ENCODE measurements at regions not wholly inside any gene's neighbourhood (a gene's known extent, or its start where the extent isn't known, plus 50 kb on each side); places are given as distances from the start of the nearest gene placed in this dataset.

- DNase-seq (ENCODE audit: low read depth), result no peak
- H3K4me3 ChIP-seq (ENCODE audit: low read depth, low read length), result no peak overlapping the region
- TF ChIP-seq, protein P1, sequence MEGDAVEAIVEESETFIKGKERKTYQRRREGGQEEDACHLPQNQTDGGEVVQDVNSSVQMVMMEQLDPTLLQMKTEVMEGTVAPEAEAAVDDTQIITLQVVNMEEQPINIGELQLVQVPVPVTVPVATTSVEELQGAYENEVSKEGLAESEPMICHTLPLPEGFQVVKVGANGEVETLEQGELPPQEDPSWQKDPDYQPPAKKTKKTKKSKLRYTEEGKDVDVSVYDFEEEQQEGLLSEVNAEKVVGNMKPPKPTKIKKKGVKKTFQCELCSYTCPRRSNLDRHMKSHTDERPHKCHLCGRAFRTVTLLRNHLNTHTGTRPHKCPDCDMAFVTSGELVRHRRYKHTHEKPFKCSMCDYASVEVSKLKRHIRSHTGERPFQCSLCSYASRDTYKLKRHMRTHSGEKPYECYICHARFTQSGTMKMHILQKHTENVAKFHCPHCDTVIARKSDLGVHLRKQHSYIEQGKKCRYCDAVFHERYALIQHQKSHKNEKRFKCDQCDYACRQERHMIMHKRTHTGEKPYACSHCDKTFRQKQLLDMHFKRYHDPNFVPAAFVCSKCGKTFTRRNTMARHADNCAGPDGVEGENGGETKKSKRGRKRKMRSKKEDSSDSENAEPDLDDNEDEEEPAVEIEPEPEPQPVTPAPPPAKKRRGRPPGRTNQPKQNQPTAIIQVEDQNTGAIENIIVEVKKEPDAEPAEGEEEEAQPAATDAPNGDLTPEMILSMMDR (IDR thresholded peaks at IDR 0.05; ENCODE audit: insufficient read depth, low read length), result no peak
These were observed 382.5 kb upstream of the KIRREL3 start for GRCh38 chr11:127383026-127383425.

GRCh38 chr11:127381247-127381646, 380.7 kb upstream of the KIRREL3 start:
- H3K4me3 ChIP-seq (ENCODE audit: low read depth, low read length), result no peak overlapping the region
- DNase-seq (ENCODE audit: low read depth), result no peak
- TF ChIP-seq, protein P1 (IDR thresholded peaks at IDR 0.05; ENCODE audit: insufficient read depth, low read length), result no peak

DNA sequence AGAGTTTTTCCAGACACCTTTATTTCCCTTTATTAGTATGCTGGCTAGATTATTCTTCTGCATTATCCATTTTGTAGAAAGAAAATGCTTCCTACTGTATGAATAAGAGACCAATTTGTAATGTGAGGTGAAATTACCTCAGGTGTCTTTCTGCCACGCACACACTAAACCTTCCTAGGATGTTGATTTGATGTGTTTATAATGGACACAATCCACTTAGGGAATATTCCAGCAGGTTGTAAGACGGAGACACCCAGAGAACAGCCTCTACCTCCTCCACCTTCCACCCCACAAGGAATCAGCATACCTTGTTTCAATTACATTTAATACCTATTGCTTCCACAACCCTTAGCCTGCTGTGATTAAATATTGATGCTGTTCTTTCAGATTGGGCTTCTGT, 379.1 kb upstream of the KIRREL3 start:
- no peak overlapping the region for H3K4me3 ChIP-seq (ENCODE audit: low read depth, low read length)
- DNase-seq (ENCODE audit: low read depth), result no peak
- TF ChIP-seq, protein P1 (IDR thresholded peaks at IDR 0.05; ENCODE audit: insufficient read depth, low read length), result no peak

GRCh38 chr11:127376301-127376700, 375.7 kb upstream of the KIRREL3 start:
- H3K4me3 ChIP-seq (ENCODE audit: low read depth, low read length), result no peak overlapping the region
- TF ChIP-seq, protein P1 (IDR thresholded peaks at IDR 0.05; ENCODE audit: insufficient read depth, low read length), result no peak
- no peak for DNase-seq (ENCODE audit: low read depth)

GRCh38 chr11:127369356-127369755, 368.8 kb upstream of the KIRREL3 start:
- no peak overlapping the region for H3K4me3 ChIP-seq (ENCODE audit: low read depth, low read length)
- TF ChIP-seq, protein P1 (IDR thresholded peaks at IDR 0.05; ENCODE audit: insufficient read depth, low read length), result no peak
- no peak for DNase-seq (ENCODE audit: low read depth)

GRCh38 chr11:127362754-127363308, 362.3 kb upstream of the KIRREL3 start:
- TF ChIP-seq, protein P1 (IDR thresholded peaks at IDR 0.05; ENCODE audit: insufficient read depth, low read length), result no peak
- DNase-seq (ENCODE audit: low read depth), result no peak
- no peak overlapping the region for H3K4me3 ChIP-seq (ENCODE audit: low read depth, low read length)

- no peak overlapping the region for H3K4me3 ChIP-seq (ENCODE audit: low read depth, low read length)
- TF ChIP-seq, protein P1 (IDR thresholded peaks at IDR 0.05; ENCODE audit: insufficient read depth, low read length), result no peak
- no peak for DNase-seq (ENCODE audit: low read depth)
These were observed 357.6 kb upstream of the KIRREL3 start for GRCh38 chr11:127358160-127358559.

Measured in fibroblast of the aortic adventitia (primary cell).